ENCODE measurements at regions not wholly inside any gene's neighbourhood (a gene's known extent, or its start where the extent isn't known, plus 50 kb on each side); places are given as distances from the start of the nearest gene placed in this dataset.

DNA sequence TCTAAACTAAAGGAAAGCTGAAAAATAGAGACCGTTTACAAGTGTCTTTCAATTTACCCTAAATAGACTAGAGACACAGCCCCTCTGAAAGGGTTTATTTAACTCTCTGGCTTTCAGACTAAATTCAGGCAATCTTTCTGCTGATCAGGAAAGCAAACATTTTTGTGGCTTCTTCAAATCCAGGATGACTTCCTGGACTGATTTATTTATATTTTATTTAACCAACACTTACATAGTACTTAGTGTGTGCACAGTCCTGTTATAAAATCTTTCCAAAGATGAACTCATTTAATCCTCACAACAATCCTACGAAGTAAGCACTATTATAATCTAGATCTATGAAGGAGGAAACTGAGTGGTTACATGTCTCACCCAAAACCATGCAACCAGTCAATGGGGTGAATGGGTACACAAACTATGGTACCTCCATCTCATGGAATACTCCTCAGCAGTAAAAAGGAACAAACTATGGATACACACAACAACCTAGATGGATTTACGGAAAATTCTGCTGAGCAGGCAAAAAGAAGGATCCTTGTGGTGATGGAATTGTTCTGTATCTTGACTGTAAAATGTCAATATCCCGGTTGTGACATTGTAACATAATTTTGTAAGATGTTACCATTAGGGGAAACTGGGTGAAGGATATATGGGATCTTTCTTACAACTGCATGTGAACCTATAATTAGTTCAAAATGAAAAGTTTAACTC is 64.1 kb upstream of the MAMLD1 start:
- H3K36me3 ChIP-seq (ENCODE audit: control insufficient read depth, insufficient read depth, low read length), result no peaks in the 10 kb centered on the region
- H3K4me1 ChIP-seq (ENCODE audit: control insufficient read depth, insufficient read depth, low read length), result no peaks in the 10 kb centered on the region
- no peaks in the 10 kb centered on the region for H3K27me3 ChIP-seq (ENCODE audit: control insufficient read depth, insufficient read depth, low read length)
- H3K9me3 ChIP-seq (ENCODE audit: control insufficient read depth, insufficient read depth, low read length), result peaks cover 5% of the 10 kb centered on the region
- H3K9ac ChIP-seq (ENCODE audit: low read depth, low read length), result no peak overlapping the region
- no peak overlapping the region for H3K4me3 ChIP-seq (ENCODE audit: low read depth, low read length)

DNA sequence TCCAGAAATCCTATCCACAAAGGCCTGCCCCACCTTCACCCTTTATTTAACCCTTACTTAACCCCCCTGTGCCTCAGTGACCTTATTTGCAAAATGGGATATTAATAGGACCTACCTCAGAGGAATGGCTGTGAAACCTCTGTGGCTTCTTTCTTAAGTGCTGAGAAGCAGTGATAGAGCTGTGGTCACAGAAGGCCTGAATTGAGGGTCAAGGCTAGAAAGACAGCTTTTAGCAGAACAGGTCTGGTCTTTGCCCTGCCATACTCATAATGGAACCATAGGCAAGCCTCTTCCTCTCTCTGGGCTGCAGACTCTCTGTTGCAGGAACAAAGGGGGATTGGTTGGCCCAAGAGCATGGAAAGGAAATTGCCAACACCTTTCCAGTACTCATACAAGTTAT is 63.5 kb upstream of the MAMLD1 start:
- no peaks in the 10 kb centered on the region for H3K9me3 ChIP-seq (ENCODE audit: control insufficient read depth, insufficient read depth, low read length)
- no peak overlapping the region for H3K4me3 ChIP-seq (ENCODE audit: low read depth, low read length)
- H3K9ac ChIP-seq (ENCODE audit: low read depth, low read length), result no peak overlapping the region
- H3K36me3 ChIP-seq (ENCODE audit: control insufficient read depth, insufficient read depth, low read length), result no peaks in the 10 kb centered on the region
- no peaks in the 10 kb centered on the region for H3K4me1 ChIP-seq (ENCODE audit: control insufficient read depth, insufficient read depth, low read length)
- H3K27me3 ChIP-seq (ENCODE audit: control insufficient read depth, insufficient read depth, low read length), result no peaks in the 10 kb centered on the region

DNA sequence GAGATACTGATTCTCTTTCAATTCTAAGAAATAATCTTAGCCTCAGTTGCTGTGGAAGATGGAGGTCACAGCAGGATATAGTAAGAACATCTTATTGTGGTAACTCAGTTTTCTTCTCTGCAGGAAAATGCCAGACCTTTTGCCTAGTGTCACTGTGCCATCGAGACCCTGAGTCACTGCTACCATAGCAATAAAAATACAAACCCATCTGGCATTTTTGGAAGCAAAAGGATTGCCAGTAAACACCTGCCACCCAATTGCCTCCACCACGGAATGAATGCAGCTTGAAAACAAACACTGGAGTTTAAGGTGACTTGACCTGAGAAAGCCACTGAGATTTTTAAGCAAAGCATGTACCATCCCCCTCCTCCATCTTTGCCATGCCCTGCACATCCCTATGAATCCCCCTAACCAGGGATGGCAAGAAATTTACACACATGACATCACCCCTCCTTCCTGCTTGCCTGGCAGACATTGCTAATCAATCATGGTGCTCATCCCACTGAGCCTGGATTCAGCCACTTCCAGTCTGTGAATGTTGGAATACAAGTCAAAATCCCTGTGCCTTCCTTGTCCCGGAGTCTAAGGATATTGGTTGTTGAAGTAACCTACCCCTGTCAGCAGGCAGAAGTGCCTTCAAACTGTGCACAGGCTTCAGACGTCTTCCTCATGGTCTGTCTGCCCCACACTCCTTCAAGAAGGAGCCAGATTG is 59.6 kb upstream of the MAMLD1 start:
- Histone ChIP-seq H3K27me3 (ENCODE audit: control insufficient read depth, insufficient read depth, low read length) (no peaks in the 10 kb centered on the region), H3K9me3 (ENCODE audit: control insufficient read depth, insufficient read depth, low read length) (no peaks in the 10 kb centered on the region), H3K9ac (ENCODE audit: low read depth, low read length) (no peak overlapping the region)

GRCh38 chrX:150306002-150306401 is 57.1 kb upstream of the MAMLD1 start:
- Histone ChIP-seq H3K4me1 (ENCODE audit: control insufficient read depth, insufficient read depth, low read length) (no peaks in the 10 kb centered on the region), H3K9ac (ENCODE audit: low read depth, low read length) (no peak overlapping the region), H3K36me3 (ENCODE audit: control insufficient read depth, insufficient read depth, low read length) (no peaks in the 10 kb centered on the region), H3K27me3 (ENCODE audit: control insufficient read depth, insufficient read depth, low read length) (no peaks in the 10 kb centered on the region), H3K4me3 (ENCODE audit: low read depth, low read length) (no peak overlapping the region), H3K9me3 (ENCODE audit: control insufficient read depth, insufficient read depth, low read length) (no peaks in the 10 kb centered on the region)

More for the DNA sequence above, 59.6 kb upstream of the MAMLD1 start:
- Histone ChIP-seq H3K36me3 (ENCODE audit: control insufficient read depth, insufficient read depth, low read length) (no peaks in the 10 kb centered on the region), H3K4me1 (ENCODE audit: control insufficient read depth, insufficient read depth, low read length) (no peaks in the 10 kb centered on the region), H3K4me3 (ENCODE audit: low read depth, low read length) (no peak overlapping the region)

DNA sequence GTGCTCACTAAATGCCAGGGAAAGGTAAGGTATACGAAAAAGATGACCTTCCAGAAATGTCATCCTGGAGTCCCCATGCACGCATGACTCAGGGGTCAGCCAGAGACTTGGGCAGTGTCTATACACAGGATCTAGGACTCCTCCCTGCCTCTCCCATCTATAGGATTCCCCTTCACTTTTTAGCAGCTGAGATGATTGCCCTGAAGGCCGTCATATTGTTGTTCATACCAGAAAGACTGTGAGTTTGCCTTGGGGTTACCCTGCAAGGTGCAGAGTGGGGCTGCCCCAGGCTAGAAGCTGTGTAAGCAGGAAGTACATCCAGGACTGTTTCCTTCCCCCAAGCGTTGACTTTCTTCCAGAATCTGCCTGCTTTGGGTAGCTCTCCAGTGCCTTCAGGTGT is 55.1 kb upstream of the MAMLD1 start:
- Histone ChIP-seq H3K9ac (ENCODE audit: low read depth, low read length) (no peak overlapping the region), H3K36me3 (ENCODE audit: control insufficient read depth, insufficient read depth, low read length) (no peaks in the 10 kb centered on the region), H3K9me3 (ENCODE audit: control insufficient read depth, insufficient read depth, low read length) (no peaks in the 10 kb centered on the region), H3K4me1 (ENCODE audit: control insufficient read depth, insufficient read depth, low read length) (no peaks in the 10 kb centered on the region), H3K4me3 (ENCODE audit: low read depth, low read length) (no peak overlapping the region), H3K27me3 (ENCODE audit: control insufficient read depth, insufficient read depth, low read length) (no peaks in the 10 kb centered on the region)

- H3K36me3 ChIP-seq (ENCODE audit: control insufficient read depth, insufficient read depth, low read length), result no peaks in the 10 kb centered on the region
- H3K9me3 ChIP-seq (ENCODE audit: control insufficient read depth, insufficient read depth, low read length), result no peaks in the 10 kb centered on the region
- H3K9ac ChIP-seq (ENCODE audit: low read depth, low read length), result no peak overlapping the region
- H3K4me1 ChIP-seq (ENCODE audit: control insufficient read depth, insufficient read depth, low read length), result no peaks in the 10 kb centered on the region
- H3K27me3 ChIP-seq (ENCODE audit: control insufficient read depth, insufficient read depth, low read length), result no peaks in the 10 kb centered on the region
- no peak overlapping the region for H3K4me3 ChIP-seq (ENCODE audit: low read depth, low read length)
Measured at GRCh38 chrX:150308532-150309157, 54.5 kb upstream of the MAMLD1 start.

GRCh38 chrX:150310417-150310816 is 52.7 kb upstream of the MAMLD1 start:
- Histone ChIP-seq H3K9ac (ENCODE audit: low read depth, low read length) (no peak overlapping the region), H3K27me3 (ENCODE audit: control insufficient read depth, insufficient read depth, low read length) (no peaks in the 10 kb centered on the region), H3K4me3 (ENCODE audit: low read depth, low read length) (no peak overlapping the region), H3K36me3 (ENCODE audit: control insufficient read depth, insufficient read depth, low read length) (no peaks in the 10 kb centered on the region), H3K4me1 (ENCODE audit: control insufficient read depth, insufficient read depth, low read length) (no peaks in the 10 kb centered on the region), H3K9me3 (ENCODE audit: control insufficient read depth, insufficient read depth, low read length) (no peaks in the 10 kb centered on the region)

GRCh38 chrX:150310881-150311280 is 52.2 kb upstream of the MAMLD1 start:
- Histone ChIP-seq H3K4me3 (ENCODE audit: low read depth, low read length) (no peak overlapping the region), H3K9me3 (ENCODE audit: control insufficient read depth, insufficient read depth, low read length) (no peaks in the 10 kb centered on the region), H3K4me1 (ENCODE audit: control insufficient read depth, insufficient read depth, low read length) (no peaks in the 10 kb centered on the region), H3K9ac (ENCODE audit: low read depth, low read length) (no peak overlapping the region), H3K36me3 (ENCODE audit: control insufficient read depth, insufficient read depth, low read length) (no peaks in the 10 kb centered on the region), H3K27me3 (ENCODE audit: control insufficient read depth, insufficient read depth, low read length) (no peaks in the 10 kb centered on the region)

DNA sequence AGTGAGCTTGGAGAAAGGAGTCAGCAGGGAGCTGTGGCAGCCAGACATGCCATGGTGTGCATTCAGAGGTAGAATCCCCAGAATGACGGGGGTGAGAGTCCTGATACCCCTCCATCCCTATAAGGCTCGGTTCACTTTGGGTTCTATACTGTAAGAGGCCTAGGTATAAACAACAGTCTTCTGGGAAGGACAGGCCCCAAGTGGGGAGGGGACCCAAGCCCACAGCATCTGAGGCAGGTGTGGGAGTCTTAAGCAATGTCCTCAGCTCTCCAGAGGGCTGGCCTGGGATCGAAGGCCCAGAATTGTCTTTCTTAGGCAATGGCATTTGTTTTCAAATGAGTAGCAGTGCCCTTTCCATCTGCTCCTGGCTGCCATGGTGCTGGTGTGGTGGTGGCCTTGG is 50.2 kb upstream of the MAMLD1 start:
- Histone ChIP-seq H3K36me3 (ENCODE audit: control insufficient read depth, insufficient read depth, low read length) (no peaks in the 10 kb centered on the region), H3K9me3 (ENCODE audit: control insufficient read depth, insufficient read depth, low read length) (no peaks in the 10 kb centered on the region), H3K27me3 (ENCODE audit: control insufficient read depth, insufficient read depth, low read length) (no peaks in the 10 kb centered on the region), H3K4me3 (ENCODE audit: low read depth, low read length) (no peak overlapping the region), H3K9ac (ENCODE audit: low read depth, low read length) (no peak overlapping the region), H3K4me1 (ENCODE audit: control insufficient read depth, insufficient read depth, low read length) (no peaks in the 10 kb centered on the region)

All from iPS-15b (cell line).